ENCODE measurements at regions not wholly inside any gene's neighbourhood (a gene's known extent, or its start where the extent isn't known, plus 50 kb on each side); places are given as distances from the start of the nearest gene placed in this dataset.

- TF ChIP-seq YY1 (IDR thresholded peaks at IDR 0.05; ENCODE audit: insufficient read depth, insufficient read length) (no peak), ZNF274 (IDR thresholded peaks at IDR 0.05; ENCODE audit: low read depth, low read length) (no peak), SUZ12 (IDR thresholded peaks at IDR 0.05; ENCODE audit: extremely low read depth, insufficient read depth, insufficient read length) (no peak)
Observed at GRCh38 chr1:30191154-30191702, 532.2 kb downstream of the MATN1 start.

Data from NT2/D1 (cell line).